NCI-H2107 treated with DMSO at 0.1 percent for 48 hours (cell line): ENCODE measurements at regions not wholly inside any gene's neighbourhood (a gene's known extent, or its start where the extent isn't known, plus 50 kb on each side); places are given as distances from the start of the nearest gene placed in this dataset.
"Not testable (repeated sequence)": the region's sequence is repeated elsewhere in the genome, so short reads cannot be mapped to it uniquely, and the experiment has no call there.

Experiments used
- DNase-seq: peaks from one replicate; lab custom pipeline; 2025; ENCODE audit not compliant: unreplicated experiment; lab: John Stamatoyannopoulos, UW

DNA sequence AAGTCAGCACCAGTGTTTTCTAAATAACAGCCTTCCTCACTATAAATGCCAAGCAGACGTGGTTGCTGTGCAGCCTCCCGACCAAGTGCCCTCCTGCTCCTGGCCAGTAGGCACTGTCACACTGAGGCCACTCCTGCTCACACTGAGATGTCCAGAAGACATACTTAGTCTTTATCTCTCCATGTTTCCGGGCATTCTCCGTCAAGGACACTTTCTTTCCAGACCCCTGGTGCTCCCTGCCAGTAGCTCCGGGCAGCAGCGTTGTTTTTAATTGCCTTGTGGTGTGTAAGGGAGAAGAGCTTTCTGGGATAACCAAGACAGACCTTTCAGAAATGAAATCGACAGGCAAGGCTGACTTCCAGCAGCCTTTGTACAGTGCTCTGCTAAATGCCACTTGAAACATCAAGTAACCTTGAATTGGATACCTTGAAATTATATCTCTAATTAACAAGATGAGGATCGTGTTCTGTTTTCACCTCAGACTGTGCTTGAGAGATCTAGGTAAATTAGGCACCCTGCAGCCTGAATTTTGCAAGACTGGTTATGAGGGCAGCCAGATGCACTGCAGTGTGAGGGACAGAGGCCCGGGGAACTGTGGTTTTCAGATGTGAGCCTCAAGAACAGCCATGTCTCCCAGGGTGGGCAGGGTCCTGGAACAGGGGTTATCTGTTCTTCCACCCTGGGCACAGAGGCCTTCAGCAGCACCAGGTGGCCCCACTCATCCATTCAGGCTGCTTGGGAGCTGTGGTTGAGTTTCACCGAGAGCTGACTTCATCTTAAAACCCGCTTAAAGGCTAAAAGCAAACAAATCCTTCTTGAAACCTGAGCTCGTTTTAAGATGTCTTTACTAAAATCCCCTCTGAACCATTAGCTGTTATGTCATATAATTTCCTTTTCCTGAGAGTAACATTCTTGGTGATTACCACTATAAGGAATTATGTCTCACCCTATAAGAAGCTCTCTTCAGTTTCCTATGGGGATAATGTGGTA is 105.5 kb upstream of the IL12A start:
- DNase-seq: peak; percentile 99

DNA sequence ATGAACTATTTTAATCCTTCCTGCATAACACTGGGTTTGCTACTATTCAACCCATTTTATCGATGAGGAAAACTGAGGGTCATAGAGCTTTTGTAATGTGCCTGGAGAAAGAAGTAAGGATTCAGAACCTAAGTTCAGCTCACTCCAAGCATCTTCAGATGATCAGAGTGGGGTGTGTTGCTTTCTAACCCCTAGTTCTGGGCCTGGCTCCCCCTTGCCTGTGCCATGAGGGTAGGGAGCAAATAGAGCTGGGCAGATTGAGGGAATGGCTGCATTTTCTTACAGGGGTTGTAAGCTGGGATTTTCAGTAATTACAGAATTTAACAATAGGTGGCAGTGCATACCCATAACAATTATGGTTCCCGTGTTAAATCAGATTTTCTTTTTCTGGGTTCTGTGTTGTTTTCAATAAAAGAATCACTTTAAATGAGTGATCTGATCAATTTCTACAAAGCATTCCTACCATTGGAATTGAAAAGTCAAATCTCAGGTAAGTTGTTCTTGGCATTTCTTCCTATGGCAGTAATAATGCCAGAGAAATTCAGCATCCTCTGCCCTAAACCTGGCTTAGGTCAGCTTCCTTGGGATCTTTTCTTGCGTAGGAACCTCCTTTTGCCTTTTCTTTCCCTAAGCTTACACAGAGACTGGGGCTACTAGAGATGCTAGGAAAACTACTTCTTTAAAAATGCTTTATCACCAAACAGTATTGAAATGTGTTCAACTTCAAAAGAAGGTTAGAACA is 103.8 kb upstream of the IL12A start:
- peak; percentile 73 for DNase-seq

DNA sequence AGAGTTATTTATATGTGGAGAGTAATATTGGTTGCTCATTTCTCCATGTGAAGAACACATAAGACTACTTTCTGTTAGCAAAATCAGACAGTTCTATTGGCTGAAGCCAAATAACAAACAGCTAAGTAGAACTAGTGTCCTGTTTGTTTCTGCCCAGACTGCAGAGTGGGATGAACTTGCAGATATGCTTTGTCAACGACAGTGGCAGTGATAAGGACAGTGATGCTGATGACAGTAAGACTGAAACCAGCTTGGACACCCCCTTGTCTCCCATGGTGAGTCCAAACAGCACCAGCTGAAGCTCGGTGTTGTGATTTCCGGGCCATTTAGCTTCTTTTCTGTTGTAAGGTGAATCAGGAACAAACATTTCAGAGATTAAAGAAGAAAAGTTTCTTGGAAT is 102.6 kb upstream of the IL12A start:
- DNase-seq: no peak

GRCh38 chr3:159886530-159886929 is 102.1 kb upstream of the IL12A start:
- not testable (repeated sequence) for DNase-seq

GRCh38 chr3:159887168-159887567 is 101.5 kb upstream of the IL12A start:
- DNase-seq: no peak

DNA sequence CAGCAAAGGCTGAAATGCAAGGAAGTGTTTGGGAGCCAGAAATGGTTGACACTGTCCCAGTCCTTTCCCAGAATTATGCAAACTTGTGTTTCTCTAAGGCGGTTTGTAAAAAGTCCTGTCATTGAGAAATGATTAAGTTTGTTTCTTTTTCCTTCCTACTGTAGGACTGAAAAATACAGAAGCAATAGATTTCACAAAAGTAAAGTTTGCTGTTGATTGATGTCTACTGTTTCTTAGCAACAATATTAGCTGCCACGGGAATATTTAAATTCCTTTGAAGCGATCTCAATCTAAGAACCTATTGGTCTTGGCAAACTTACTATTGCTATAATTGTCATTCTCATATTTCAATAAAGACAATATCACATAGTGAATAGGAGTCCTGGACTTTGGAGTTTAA is 100.7 kb upstream of the IL12A start:
- DNase-seq: no peak

GRCh38 chr3:159892171-159892795 is 96.4 kb upstream of the IL12A start:
- no peak for DNase-seq

GRCh38 chr3:159892801-159893200 is 95.8 kb upstream of the IL12A start:
- DNase-seq: no peak

DNA sequence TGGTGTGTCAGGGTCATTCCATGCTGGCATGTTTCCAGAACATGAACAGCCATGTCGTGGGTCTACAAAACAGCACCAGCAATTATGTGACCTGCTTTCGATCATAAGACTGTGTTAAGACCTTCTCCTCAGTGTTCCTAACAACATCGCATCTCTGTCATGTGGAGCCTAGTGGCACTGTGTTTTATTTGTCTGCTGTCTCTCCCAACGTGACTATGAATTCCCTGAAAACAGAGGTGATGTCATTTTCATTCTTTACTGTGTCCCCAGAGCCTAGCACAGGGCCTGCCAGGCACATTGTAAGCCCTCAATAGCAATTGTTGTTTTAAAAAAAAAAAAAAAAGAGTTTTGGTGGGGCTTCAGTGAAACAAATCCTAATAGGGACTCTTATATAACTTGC is 94.2 kb upstream of the IL12A start:
- DNase-seq: no peak

- DNase-seq: no peak
These were observed 93.2 kb upstream of the IL12A start for GRCh38 chr3:159895430-159895829.

GRCh38 chr3:159896543-159896942 is 92.1 kb upstream of the IL12A start:
- DNase-seq: no peak

GRCh38 chr3:159897331-159898075 is 91.1 kb upstream of the IL12A start:
- no peak for DNase-seq

GRCh38 chr3:159898147-159898546 is 90.5 kb upstream of the IL12A start:
- DNase-seq: no peak

DNA sequence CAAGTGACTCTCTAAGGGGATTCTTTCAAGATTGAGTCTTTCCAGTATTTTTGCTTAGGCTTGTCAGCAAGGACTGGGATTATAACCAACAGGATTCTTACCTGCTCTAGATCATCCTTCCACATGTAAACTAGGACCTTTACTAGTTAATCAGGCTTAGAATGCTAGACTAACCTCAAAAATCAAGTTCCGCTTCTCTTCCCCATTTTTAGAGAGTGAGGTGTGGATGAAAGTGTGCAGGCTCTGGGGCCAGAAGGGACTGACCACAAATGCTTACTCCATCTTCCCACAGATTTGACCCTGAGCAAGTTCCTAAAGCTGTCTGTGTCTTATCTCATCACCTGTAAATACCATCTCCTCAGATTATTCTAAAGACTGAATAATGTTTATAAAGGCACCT is 89.5 kb upstream of the IL12A start:
- DNase-seq: no peak

GRCh38 chr3:159902546-159903314 is 85.9 kb upstream of the IL12A start:
- DNase-seq: peak; percentile 14

DNA sequence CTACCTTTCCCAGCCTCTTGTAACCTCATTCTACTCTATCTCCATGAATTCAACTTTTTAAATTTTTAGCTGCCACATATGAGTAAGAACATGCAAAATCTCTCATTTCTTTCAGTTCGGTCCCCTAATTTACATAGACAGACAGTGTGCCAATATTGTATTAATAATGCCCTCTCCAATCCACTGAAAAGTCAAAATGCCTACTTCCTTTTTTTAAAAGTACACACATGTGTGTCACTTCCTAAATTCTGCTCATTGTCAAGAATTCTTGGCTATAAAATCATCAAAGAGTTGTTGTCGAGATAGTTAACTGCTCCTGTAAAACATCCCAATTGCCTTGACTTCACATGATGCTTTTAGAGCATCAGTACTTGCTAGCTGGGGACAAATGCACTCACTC is 84.2 kb upstream of the IL12A start:
- no peak for DNase-seq

DNA sequence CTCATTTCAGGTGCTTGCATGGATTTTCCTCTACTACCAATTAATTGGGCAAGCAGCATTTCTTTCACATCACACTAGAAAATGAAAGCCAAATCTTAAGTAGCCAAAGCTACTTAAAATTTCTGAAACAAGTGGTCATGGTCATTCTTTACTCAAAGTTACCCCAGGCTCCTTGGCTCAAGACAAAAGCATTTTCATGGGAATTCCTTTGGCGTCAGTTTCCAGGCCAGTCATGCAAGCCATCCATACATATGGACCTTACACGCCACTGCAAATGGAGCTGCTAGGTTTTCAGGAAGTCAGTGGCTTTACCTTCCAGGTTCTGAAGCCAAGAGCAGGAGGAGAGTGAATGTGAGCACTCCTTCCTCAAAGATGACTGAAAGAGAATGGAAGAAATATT is 83.7 kb upstream of the IL12A start:
- no peak for DNase-seq

DNA sequence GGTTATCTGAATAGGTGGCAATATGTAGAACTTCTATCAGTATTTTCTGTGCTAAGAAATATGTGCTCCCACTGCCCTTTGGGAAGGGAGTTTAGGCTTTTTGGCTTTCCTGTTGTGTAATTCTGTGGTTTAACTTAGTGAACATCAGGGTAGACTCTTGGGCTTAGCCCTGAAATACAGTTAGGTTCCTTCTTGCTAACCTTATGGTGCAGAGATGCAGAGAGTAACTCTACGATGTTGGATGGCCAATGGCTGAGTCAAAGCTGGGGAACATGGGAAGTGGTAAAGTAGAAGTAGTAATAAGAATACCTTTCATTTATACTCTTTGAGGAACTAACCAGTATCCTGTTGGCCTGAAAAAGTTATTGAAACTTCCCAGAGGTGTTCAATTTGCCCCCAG is 80.8 kb upstream of the IL12A start:
- no peak for DNase-seq

DNA sequence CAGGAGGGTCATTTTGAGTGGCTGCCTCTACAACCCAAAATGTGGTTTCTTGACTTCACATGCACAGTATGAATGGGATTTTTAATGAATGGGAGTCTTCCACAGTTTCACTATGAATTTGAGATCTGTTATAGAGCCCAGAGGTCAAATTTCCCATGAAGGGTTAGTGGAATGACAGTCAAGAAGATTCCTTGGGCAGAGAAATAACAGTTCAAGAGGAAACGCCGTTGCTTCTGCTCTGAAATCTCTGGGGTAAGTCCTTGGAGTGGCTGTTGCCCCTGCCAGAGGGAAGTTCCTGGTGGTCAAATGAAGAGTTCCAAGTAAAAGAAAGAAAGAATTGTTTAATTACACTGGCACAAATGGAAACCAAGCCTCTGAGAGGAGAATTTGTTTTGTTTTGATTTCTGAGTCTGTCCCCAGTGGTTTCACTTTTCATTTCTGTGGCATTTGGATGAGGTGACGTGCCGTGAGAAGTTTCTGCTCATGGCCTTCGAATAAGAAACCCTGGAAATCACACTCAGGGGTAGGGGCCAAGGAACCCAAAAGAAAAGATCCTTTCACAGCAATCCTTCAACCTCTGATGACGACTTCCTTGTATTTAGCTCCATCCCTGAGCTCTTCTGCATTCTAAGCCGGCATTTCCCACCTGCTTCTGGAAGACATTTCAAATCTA is 77.5 kb upstream of the IL12A start:
- peak; percentile 20 for DNase-seq

- no peak for DNase-seq
These were observed 77.0 kb upstream of the IL12A start for GRCh38 chr3:159911664-159912037.
